ENCODE measurements at regions not wholly inside any gene's neighbourhood (a gene's known extent, or its start where the extent isn't known, plus 50 kb on each side); places are given as distances from the start of the nearest gene placed in this dataset.

DNA sequence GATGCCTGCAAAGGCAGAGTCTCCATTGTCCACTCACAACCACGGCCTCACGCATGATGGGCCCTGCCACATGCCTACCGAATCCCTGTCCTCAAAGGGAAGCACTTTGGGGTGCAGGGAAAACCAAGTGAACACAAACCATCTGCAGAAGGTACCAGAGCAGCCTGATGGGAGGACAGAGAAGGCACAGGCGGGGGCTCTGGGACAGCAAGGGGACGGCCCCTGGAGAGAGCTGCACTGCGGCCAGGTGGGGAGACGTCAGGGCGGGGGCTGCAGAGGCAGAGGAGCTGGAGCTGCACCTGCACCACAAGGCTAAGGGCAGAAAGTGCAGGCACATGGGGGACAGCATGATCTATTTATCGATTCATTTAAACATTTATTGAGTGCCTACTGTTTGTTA lies 1056.0 kb downstream of the TBC1D22A start:
- TF ChIP-seq POLR2AphosphoS5 (IDR thresholded peaks at IDR 0.05; ENCODE audit: low read depth) (no peak), CTCF (IDR thresholded peaks at IDR 0.05; ENCODE audit: insufficient read depth, low read length) (no peak), GABPA (IDR thresholded peaks at IDR 0.05; ENCODE audit: low read depth) (no peak), SPI1 (IDR thresholded peaks at IDR 0.05; ENCODE audit: borderline replicate concordance, low read depth) (no peak)
- TF ChIP-seq, protein P1, sequence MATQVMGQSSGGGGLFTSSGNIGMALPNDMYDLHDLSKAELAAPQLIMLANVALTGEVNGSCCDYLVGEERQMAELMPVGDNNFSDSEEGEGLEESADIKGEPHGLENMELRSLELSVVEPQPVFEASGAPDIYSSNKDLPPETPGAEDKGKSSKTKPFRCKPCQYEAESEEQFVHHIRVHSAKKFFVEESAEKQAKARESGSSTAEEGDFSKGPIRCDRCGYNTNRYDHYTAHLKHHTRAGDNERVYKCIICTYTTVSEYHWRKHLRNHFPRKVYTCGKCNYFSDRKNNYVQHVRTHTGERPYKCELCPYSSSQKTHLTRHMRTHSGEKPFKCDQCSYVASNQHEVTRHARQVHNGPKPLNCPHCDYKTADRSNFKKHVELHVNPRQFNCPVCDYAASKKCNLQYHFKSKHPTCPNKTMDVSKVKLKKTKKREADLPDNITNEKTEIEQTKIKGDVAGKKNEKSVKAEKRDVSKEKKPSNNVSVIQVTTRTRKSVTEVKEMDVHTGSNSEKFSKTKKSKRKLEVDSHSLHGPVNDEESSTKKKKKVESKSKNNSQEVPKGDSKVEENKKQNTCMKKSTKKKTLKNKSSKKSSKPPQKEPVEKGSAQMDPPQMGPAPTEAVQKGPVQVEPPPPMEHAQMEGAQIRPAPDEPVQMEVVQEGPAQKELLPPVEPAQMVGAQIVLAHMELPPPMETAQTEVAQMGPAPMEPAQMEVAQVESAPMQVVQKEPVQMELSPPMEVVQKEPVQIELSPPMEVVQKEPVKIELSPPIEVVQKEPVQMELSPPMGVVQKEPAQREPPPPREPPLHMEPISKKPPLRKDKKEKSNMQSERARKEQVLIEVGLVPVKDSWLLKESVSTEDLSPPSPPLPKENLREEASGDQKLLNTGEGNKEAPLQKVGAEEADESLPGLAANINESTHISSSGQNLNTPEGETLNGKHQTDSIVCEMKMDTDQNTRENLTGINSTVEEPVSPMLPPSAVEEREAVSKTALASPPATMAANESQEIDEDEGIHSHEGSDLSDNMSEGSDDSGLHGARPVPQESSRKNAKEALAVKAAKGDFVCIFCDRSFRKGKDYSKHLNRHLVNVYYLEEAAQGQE (IDR thresholded peaks at IDR 0.05; ENCODE audit: insufficient replicate concordance, low read depth): no peak

Measured in HL-60 (cell line).